ENCODE measurements at regions not wholly inside any gene's neighbourhood (a gene's known extent, or its start where the extent isn't known, plus 50 kb on each side); places are given as distances from the start of the nearest gene placed in this dataset.

GRCh38 chr14:86990396-86990795 lies 1002.6 kb downstream of the GALC start:
- TF ChIP-seq CTCF (IDR thresholded peaks at IDR 0.05) (no peak), EZH2 (IDR thresholded peaks at IDR 0.05) (no peak)

All from neural progenitor cell (in vitro differentiated cells).